ENCODE measurements at regions not wholly inside any gene's neighbourhood (a gene's known extent, or its start where the extent isn't known, plus 50 kb on each side); places are given as distances from the start of the nearest gene placed in this dataset.

GRCh38 chr20:41951615-41952014 is 333.4 kb upstream of the CHD6 start:
- TF ChIP-seq CTCF (IDR thresholded peaks at IDR 0.05; ENCODE audit: low read length): no peak
- TF ChIP-seq EZH2 (IDR thresholded peaks at IDR 0.05; ENCODE audit: borderline replicate concordance, low read length): no peak
